Hepatic stellate cell (primary cell): ENCODE measurements at regions not wholly inside any gene's neighbourhood (a gene's known extent, or its start where the extent isn't known, plus 50 kb on each side); places are given as distances from the start of the nearest gene placed in this dataset.
"Not testable (repeated sequence)": the region's sequence is repeated elsewhere in the genome, so short reads cannot be mapped to it uniquely, and the experiment has no call there.

Source experiments
- DNase-seq: peaks from one replicate; pipeline ENCODE4 v3.0.0; 2011; ENCODE audit warnings: low spot score

DNA sequence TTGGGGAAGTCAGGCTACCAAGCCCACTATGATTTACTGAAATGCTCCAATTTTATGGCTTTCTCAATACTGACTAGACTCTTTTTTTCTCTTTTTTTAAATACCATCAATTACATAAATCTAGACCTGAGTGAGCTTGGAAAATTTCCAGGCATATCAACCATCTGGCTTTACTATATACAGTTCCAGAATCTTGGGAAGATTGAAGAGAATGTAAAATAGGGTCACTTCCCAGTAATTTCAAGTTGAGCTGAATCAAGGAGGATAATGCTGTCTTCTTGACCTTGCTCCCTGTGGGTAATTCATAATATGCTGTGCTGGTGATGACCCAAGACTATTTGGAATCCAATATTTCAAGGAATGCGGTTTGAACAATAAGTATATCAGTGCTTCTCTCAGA, 108.1 kb downstream of the MAP3K21 start:
- no peak for DNase-seq

DNA sequence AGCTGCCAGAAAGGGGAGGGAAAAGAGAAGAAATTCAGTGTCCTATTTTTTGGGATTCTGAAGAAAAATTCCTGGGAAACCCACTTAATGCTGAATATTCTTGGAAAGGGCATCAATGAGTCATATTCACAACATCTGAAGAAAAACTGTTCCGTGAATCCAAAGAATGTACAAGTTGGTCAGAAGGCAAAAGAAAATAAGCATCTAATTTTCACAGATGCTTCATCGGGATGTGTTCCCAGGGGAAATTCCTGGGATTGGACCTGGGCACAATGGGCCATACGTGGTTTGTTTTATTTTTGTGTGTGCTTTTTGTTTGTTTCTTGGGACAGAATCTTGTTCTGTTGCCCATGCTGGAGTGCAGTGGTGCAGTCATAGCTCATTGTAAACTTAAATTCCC, 112.2 kb downstream of the MAP3K21 start:
- no peak for DNase-seq

GRCh38 chr1:233440951-233441401, 113.5 kb downstream of the MAP3K21 start:
- peak; percentile 5 for DNase-seq

DNA sequence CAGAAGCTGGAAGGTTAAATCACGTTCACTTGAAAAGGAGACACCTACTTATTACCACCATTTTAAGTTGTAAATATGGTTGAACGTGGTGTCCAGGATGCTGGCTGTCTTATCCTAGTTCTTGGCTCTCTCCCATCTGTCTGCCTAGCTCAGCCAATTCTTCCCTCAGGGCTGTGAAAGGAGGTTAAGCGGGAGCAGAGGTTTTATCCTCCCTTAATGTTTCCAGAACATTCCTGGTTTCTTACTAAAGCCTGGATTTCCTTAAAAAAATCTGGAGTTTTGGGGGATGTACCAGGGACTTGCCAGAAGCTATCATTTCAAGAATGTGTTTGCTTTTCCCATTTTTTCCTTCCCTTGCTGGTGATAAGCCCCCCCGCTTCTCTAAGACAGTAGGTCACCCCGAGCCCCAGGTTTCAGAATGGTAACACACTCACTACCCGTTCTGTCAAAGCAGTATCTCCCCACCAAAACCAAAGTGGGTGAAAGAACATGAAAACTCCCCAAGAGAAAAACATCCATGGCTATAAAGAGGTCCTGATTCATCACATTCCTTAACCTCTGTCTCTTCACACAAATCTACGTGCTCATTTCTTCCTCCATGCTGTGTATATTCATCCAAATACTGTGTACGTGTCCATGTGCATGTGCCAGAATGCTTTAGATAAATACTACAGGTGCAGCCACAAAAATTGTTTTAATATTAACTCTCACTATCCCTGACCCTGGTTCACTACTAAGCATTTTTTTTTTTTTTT, 114.7 kb downstream of the MAP3K21 start:
- no peak for DNase-seq

DNA sequence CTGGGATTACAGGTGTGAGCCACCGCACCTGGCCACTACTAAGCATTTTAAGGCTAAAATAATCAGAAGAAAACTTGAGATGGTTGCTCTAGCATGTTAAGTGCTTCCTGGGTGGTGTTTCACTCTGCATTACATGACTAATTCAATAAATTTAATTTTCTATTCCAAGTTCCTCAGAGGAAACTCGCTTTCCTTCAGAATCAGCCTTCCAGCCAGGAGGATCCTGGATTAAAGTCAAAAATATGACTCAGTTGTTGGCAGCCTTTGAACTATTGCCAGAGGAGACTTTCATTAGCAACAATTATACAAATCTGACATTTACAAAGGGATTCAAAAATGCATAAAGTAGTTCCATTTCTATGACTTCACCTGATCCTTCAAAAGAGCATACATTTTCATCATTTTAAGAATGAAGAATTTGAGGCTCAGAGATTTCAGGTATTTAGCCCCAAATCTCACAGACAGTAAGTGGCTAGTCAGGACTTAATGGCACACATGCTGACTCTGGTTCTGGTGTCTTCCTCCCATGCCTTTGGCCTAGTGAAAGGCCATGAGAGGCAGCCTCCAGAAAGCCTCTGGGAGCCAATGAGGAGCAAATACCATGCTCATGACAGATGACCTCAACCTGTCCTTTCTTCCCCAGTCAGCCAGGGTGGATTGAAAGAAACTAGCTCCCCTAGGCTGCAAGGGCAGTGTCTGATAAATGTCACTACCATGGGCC, 115.7 kb downstream of the MAP3K21 start:
- DNase-seq = no peak

DNA sequence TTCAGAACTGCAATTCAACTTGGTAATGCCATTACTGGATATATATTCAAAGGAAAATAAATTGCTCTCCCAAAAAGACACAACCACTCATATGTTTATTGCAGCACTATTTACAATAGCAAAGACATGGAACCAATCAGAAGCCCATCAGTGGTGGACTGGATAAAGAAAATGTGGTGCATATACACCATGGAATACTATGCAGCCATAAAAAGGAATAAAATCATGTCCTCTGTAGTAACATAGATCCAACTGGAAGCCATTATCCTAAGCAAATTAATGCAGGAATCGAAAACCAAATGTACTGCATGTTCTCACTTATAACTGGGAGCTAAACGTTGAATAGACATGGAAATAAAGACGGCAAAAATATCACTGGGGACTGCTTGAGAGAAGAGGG, 117.0 kb downstream of the MAP3K21 start:
- no peak for DNase-seq

DNA sequence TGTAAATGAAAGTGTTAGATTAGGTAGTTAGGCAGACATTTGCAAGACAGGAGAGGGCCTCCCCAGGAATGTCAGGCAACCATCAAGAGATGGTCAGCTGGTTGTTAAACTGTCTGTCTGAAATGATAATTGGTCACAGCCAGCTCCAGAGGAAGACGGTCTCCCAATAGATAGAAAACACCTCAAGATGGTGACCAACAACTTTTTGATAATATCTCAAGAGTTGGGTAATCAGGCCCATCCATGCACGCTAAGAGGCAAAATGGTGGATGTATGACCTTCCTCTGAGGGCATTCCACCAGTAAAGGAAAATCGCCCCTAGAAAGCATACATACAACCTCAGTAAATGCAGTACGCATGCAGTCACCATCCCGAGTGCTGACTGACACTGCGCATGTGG, 118.2 kb downstream of the MAP3K21 start:
- no peak for DNase-seq

GRCh38 chr1:233446935-233447334, 119.4 kb downstream of the MAP3K21 start:
- DNase-seq = no peak

DNA sequence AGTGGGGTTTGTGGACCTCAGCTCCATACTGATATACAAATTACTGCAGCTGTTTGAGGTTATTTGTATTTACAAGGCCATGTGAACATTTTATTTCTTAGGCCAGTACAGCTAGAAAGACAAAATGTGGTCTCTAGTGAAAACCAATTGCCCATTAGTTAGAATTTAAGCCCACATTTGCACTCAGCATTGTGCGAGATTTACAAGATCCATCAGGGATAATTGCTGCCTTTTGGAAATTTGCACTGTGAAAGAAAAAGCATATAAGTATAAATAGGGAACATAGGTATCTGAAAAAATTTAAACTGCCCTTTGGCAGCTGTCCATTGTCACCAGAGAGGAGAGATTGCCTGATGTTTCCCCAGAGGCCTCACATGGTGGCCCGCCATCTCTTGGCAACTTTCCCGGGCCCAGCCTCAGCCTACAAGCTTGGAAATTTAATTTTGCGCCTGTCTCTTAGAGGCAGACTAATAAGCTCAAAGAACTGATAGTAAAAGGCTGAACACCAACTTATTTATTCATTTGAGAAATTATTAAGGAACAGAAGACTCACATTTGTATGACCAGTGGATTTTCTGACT, 120.7 kb downstream of the MAP3K21 start:
- no peak for DNase-seq

DNA sequence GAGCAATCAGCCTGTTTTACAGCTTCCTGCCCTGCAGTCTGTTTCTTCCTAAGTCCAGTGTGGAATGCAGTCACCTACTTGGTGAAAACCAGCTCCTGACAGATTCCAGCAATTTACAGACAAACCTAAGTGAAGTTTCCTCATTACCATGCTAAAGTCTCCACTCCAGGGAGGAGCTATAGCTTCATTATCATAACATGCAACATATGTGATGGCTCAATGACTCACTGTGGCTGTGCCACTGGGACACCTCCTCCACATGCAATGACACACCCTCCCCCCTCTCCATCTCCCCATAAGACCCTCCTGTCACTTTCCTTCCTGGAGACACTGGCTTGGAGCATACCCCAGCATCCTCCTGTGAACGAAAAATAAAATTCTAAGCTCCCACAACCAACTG, 125.2 kb downstream of the MAP3K21 start:
- DNase-seq = no peak

GRCh38 chr1:233453433-233454200, 126.1 kb downstream of the MAP3K21 start:
- DNase-seq = no peak

- no peak for DNase-seq
These were observed 132.0 kb downstream of the MAP3K21 start for GRCh38 chr1:233459470-233459945.

- no peak for DNase-seq
These were observed 132.4 kb downstream of the MAP3K21 start for GRCh38 chr1:233459968-233460367.

DNA sequence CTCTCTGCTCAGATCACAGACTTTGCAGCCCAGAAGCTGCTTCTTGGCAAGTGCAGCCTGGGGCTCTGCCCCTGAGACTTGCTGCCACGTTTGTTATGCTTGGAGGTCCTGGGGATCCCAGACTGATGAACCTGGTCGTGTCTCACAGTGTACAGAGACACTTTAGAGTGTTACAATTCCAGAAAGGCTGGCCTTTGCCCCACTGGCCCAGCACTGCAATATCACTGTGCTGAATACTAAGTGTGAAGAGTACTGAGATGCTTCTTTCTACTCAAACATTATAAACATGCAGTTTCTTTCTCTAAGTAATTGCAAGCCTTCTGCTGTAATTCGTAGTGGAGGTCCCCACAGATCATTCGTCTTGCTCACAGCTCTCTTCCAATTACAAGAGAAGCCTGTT, 133.2 kb downstream of the MAP3K21 start:
- DNase-seq = no peak

DNA sequence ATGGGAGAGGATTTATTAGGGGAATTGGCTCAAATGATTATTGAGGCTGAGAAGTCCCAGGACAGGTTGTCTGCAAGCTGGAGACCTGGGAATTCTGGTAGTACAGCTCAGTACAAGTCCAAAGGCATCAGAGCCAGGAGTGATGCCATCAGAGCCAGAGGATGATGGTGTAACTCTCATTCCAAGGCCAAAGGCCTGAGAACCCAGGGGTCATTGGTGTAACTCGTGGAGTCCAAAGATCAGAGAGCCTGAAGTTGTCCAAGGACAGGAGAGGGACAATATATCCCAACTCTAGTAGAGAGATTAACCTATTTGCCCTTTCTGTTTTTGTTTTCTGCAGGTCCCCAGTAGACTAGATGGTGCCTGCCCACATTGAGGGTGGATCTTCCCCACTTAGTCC, 134.3 kb downstream of the MAP3K21 start:
- no peak for DNase-seq

GRCh38 chr1:233463333-233463732, 135.8 kb downstream of the MAP3K21 start:
- no peak for DNase-seq

DNA sequence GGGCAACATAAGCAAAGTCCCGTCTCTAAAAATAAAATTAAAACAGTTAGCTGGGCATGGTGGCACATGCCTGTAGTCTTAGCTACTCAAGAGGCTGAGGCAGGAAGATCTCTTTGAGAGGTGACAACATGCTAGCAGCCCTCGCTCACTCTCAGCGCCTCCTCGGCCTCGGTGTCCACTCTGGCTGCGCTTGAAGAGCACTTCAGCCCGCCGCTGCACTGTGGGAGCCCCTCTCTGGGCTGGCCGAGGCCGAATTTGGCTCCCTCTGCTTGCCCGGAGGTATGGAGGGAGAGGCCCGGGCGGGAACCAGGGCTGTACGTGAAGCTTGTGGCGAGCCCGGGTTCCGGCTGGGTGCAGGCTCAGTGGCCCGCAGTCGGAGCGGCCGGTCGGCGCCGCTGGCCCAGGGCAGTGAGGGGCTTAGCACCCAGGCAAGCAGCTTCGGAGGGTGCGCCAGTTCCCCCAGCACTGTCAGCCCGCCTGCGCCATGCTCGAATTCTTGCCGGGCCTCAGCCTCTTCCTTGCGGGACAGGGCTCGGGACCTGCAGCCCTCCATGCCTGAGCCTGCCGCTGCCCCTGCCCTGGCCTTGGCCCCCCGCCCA, 138.3 kb downstream of the MAP3K21 start:
- no peak for DNase-seq

- no peak for DNase-seq
These were observed 143.0 kb upstream of the KCNK1 start for GRCh38 chr1:233470741-233471499.

DNA sequence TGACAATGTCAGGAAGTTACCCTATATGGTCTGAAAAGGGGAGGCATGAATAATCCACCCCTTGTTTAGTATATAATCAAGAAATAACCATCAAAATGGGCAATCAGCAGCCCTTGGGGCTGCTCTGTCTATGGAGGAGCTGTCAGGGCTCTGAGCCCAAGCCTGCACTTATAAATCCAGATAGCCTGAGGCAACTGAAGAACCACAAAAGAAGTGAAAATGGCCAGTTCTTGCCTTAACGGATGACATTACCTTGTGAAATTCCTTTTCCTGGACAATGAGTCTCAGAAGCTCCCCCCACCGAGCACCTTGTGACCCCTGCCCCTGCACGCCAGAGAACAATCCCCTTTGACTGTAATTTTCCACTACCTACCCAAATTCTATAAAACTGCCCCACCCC, 142.1 kb upstream of the KCNK1 start:
- DNase-seq = not testable (repeated sequence)

DNA sequence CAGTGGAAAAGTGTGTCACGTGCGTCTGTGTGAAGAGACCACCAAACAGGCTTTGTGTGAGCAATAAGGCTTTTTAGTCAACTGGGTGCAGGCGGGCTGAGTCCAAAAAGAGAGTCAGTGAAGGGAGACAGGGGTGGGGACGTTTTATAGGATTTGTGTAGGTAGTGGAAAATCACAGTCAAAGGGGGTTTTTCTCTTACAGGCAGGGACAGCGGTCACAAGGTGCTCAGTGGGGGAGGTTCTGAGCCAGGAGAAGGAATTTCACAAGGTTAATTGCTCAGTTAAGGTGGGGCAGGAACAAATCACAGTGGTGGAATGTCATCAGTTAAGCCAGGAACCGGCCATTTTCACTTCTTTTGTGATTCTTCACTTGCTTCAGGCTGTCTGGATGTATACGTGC, 141.1 kb upstream of the KCNK1 start:
- not testable (repeated sequence) for DNase-seq

DNA sequence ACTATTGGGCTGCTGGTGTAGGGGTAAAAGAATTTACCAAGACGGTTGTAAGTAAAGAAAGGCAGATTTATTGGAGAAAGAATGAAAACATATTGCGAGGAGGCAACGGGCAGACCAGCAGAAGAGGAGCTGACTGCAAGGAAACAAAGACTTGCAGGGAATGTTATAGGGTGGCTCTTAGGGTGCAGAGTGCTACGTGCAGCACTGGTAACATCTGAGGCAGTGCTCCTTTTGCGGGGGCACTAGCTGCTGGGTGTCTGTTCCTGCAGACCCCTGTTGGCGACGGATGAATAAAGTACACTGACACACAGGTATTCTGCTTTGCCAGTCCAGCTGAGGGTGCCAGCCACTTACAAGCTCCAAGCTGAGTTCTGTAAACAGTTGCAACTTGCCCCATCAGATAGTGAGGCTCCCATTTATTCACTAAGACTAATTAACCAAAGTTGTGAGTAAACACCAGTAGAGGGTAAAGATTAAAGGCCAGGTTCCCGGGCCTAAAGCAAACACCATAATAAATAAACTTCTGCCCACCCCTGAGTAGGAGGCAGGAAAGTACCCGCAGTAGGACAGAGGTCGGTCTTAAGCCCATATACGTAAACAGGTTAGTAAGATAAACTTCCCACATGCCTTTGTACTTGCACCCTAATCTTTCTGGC, 140.2 kb upstream of the KCNK1 start:
- DNase-seq = no peak
